ENCODE measurements at regions not wholly inside any gene's neighbourhood (a gene's known extent, or its start where the extent isn't known, plus 50 kb on each side); places are given as distances from the start of the nearest gene placed in this dataset.

DNA sequence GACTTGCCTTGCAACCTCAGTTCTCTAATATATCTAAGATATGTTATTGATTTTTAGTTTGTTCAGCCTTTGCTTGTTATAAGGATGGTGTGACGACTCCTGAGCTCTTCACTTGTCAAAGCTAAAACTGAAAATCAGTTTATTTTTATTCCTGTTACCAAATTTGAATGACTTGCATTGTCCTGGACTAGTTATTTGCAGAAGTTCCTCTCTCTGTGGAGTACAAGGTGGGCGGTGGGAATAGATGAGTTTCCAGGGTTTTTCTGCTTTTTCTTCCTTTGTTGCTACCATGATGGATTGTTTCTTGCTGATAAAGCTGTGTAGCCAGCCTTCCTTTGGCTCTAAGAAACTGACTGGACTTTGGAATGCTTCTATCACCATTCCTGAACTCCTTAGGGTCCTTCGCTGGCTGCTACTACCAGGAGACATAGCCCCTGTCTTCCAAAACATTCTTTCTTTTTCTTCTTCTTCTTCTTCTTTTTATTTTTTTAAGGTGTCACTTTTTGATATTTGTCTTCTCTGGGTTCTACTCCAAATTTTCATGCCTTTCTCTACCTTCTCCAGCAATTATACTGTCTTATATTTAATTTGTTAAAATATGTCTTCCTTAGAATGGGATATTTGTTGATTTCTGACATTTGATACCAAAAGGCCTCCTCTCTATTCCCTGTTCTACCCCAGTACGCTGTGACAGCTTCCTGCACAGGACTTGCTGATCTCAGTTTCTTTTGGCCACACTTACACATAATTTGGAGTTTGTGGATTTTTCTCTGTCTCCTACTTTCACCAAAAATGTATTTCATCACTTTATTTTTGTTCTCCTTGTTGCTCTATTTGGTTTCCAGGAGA, 145.1 kb upstream of the THRB start:
- no peak overlapping the region for H3K4me3 ChIP-seq (ENCODE audit: low read depth, low read length)
- TF ChIP-seq, protein P1, sequence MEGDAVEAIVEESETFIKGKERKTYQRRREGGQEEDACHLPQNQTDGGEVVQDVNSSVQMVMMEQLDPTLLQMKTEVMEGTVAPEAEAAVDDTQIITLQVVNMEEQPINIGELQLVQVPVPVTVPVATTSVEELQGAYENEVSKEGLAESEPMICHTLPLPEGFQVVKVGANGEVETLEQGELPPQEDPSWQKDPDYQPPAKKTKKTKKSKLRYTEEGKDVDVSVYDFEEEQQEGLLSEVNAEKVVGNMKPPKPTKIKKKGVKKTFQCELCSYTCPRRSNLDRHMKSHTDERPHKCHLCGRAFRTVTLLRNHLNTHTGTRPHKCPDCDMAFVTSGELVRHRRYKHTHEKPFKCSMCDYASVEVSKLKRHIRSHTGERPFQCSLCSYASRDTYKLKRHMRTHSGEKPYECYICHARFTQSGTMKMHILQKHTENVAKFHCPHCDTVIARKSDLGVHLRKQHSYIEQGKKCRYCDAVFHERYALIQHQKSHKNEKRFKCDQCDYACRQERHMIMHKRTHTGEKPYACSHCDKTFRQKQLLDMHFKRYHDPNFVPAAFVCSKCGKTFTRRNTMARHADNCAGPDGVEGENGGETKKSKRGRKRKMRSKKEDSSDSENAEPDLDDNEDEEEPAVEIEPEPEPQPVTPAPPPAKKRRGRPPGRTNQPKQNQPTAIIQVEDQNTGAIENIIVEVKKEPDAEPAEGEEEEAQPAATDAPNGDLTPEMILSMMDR (IDR thresholded peaks at IDR 0.05; ENCODE audit: insufficient read depth, low read depth, low read length): no peak
- no peak for DNase-seq (ENCODE audit: low read depth)

DNA sequence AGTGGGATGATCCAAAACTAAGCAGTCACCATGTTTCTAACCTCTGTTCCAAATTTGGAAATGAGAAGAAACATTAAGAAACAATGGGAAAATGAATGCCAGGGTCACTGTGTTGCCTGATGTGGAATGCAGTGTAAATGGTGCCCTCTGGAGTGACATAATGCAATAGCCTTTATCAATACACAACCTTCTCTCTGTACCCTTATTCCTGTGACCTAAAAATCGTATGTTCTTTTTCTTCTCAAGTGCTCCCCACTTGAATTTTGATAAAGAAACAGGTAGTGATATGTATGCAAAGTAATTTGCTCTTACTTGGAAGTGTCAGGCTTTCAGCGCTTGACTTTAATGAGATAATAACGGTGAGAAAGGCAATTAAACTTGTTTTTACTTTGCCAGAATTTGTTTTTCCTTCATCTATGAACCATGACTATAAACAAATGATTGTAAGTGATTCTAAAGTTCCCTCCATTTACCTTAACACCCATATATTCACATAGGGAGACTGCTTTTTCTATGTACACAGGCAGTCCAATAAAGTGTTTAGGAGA, 145.8 kb upstream of the THRB start:
- no peak overlapping the region for H3K4me3 ChIP-seq (ENCODE audit: low read depth, low read length)
- DNase-seq (ENCODE audit: low read depth): peak; percentile 14
- TF ChIP-seq, protein P1 (IDR thresholded peaks at IDR 0.05; ENCODE audit: insufficient read depth, low read depth, low read length): peak; percentile 40

DNA sequence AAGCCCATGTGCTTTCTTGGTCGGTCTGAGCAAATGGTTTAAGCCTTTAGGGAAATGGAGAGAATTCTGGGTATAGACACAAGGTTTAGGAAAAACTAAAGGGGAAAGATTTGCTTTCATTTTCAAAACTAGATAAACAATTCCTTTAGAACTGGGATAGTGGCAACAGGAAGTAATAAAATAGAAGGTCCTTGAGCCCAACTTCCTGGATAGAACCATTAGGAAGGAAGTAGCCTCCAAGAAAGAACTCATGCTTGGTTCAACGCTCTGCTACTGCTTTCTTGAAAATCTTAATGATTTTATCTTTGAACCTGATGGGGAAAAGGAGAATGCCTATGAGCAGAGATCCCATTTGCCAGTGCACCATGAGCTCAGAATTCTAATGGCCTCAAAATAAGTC, 147.0 kb upstream of the THRB start:
- no peak for DNase-seq (ENCODE audit: low read depth)
- TF ChIP-seq, protein P1 (IDR thresholded peaks at IDR 0.05; ENCODE audit: insufficient read depth, low read depth, low read length): no peak
- no peak overlapping the region for H3K4me3 ChIP-seq (ENCODE audit: low read depth, low read length)

DNA sequence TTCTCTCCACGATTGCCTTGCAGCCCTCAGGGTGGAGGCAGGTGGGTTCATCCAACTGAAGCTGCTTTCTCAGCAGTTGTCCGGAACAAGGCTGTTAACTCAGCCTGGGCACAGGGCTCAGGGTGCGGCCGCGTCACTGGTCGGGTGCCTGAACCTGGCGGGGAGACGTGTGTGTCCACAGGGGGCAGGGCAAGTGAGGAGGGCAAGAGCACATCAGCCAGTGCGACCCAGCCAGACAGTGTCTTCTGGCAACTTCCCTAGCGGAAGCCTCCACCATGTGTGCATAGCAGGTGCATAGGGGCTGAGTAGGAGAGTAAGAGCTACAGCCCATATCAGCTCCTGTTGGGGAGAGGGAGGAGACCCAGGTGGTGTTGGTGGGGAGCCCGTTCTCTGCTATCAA, 150.4 kb upstream of the THRB start:
- H3K4me3 ChIP-seq (ENCODE audit: low read depth, low read length): no peak overlapping the region
- TF ChIP-seq, protein P1 (IDR thresholded peaks at IDR 0.05; ENCODE audit: insufficient read depth, low read depth, low read length): no peak
- DNase-seq (ENCODE audit: low read depth): no peak

GRCh38 chr3:24646790-24647189, 152.1 kb upstream of the THRB start:
- TF ChIP-seq, protein P1 (IDR thresholded peaks at IDR 0.05; ENCODE audit: insufficient read depth, low read depth, low read length): no peak
- DNase-seq (ENCODE audit: low read depth): no peak

DNA sequence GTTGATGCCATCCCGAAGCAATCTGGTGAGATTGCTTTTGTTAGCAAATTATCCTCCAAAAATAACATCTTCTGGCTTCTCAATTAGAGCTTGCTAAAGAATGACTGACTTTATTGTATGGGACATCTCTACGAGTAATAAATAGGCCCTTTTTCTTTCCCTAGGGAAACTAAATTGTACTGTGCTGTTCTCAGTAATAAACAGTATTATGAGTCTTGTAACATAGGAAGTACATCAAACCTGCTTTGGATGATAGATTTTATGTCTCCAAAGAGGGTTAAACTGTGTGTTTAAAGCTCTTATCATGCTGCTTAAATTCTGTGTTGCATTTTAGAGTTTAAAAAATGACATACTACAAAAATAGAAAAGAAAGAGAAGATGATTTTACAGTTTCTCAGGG, 153.4 kb upstream of the THRB start:
- TF ChIP-seq, protein P1 (IDR thresholded peaks at IDR 0.05; ENCODE audit: insufficient read depth, low read depth, low read length): no peak
- no peak for DNase-seq (ENCODE audit: low read depth)
- H3K4me3 ChIP-seq (ENCODE audit: low read depth, low read length): no peak overlapping the region

More at GRCh38 chr3:24646790-24647189, 152.1 kb upstream of the THRB start:
- H3K4me3 ChIP-seq (ENCODE audit: low read depth, low read length): no peak overlapping the region
